Stimulated activated CD4-positive, alpha-beta T cell treated with anti-CD3 and anti-CD28 coated beads, Interleukin-1b, Interleukin-23, amount 100 ng/mL, for 24 hours (primary cell): ENCODE measurements at regions not wholly inside any gene's neighbourhood (a gene's known extent, or its start where the extent isn't known, plus 50 kb on each side); places are given as distances from the start of the nearest gene placed in this dataset.
"Not testable (repeated sequence)": the region's sequence is repeated elsewhere in the genome, so short reads cannot be mapped to it uniquely, and the experiment has no call there.

Experiments used
- DNase-seq, 4 experiments: peaks; one replicate each; pipeline ENCODE4 v3.0.0-alpha.2; 2020; ENCODE audit warnings: low read depth in 4 of 4, low spot score in 1 of 4

DNA sequence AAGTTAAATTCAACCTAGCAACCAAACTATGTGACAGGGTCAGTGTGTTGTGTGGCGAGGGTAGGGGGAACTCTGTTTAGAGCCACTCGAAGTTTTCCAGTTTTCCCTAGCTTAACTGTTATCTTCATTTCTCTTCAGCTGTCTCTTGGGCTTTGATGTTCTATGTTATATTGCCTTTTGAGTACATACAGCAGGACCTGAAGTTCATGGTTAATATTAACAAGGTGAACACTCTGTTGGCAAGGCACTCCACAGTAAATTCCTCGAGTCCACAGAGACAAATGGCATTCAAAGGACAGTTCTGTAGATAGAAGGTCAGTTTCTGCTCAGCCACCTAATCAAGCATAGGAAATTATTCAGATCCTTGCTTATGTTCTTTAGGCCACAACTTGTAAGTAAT, 147.9 kb upstream of the DPH6 start:
- no peak for DNase-seq

GRCh38 chr15:35695003-35695402, 149.0 kb upstream of the DPH6 start:
- DNase-seq, result no peak

DNA sequence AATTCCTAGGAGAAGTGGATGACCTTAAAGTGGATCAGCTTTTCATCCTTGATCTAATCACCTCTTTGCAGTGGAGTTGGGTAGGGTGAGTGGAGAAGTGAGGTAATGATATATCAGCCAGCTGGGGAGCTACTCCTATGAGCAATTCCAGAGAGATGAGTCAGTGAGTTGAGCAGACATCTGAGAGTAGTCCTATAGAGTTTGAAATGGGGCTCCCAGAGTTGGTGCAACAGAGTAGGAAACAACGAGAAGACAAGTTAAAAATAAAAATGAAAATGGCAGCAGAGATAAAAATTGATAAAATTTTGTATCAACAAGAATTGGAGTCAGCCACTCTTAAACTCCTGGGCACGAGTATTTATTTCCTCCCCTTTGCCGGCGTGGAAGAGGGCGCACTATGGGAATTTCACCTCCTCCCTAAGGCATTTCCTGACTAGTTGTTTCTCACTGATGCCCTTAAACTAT, 150.8 kb upstream of the DPH6 start:
- DNase-seq, result no peak

- no peak for DNase-seq
Measured at GRCh38 chr15:35697549-35698299, 151.8 kb upstream of the DPH6 start.

DNA sequence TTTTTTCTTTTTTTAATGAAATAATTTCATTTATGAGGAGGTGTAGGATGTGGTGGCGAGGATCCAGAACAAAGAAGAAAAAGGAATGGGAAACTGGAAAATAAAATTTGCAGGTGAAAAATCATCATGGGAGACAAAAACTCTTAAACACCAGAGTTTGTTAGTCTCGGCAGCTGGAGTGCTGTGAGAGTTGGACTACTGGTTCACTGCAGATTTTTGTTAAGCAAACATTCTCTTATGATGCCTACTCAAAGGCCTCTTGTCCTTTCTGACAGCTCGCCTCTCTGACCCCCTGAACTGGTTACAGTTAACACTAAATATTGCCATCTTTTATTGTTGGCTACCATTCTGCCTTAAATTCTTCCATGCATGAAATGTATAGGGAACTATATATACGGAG, 152.4 kb upstream of the DPH6 start:
- DNase-seq, result no peak

- no peak for DNase-seq
Measured at GRCh38 chr15:35698966-35699575, 153.1 kb upstream of the DPH6 start.

GRCh38 chr15:35700091-35700593, 154.2 kb upstream of the DPH6 start:
- not testable (repeated sequence) for DNase-seq

- DNase-seq, result no peak
Measured at GRCh38 chr15:35701402-35702046, 155.6 kb upstream of the DPH6 start.

DNA sequence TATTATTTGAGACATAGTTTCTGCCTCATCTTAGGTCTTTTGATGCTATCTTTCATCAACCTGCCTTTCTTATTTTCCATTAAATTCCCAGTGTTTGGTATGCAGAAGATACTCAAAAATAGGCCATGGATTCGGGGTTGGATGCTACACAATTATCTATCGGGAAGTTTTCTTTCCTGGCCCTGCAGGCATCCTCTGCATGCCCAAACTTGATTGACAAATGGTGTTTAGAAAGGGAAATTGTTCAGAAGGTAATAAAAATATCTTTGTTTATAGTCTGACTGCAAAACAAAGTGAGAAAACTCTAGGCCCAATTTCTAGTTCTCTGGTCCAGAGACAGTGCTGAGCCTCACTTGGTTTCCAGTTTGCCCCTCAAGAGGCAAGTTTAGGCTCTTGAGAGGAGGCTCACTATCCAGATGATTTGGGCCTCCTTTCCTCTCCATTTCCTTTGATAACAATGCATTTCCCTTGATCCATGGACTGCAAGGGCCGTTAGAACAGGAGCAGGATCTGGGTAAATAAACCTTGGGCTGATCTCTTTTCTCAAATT, 157.1 kb upstream of the DPH6 start:
- DNase-seq, result no peak

- DNase-seq, result no peak
Measured at GRCh38 chr15:35705030-35705883, 159.3 kb upstream of the DPH6 start.

DNA sequence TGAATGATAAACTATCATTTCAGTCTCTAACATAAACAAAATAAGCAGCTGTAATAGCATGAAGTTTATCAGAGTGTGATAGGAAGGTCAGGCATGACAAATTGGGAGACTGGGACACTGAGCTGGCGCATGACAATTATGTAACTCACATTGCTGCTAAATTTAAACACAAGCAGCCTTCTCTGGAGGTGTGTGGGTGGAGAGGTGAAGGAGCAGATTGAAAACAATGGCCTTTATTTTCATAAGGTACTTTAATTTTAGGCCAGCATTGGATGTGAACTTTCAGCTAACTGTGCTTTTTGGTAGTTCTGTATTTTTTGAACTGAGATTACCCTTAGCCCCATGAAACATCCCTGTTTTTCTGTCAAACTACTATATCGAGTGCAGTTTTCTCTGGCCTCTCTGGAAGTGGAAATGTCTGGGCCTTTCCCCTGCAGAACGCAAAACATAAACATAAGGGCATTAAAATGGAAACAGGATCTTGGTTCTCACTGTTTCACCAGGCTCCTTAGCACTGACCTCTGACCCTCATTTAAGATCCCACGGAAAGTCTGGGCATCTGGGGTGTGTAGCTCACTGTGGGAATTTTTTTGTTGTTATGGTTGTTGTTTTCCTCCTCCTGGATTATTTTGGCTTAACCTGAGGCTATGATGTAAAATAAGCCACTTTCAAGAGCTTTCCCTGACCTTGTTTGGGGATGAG, 160.1 kb upstream of the DPH6 start:
- DNase-seq, result no peak

- no peak for DNase-seq
Measured at GRCh38 chr15:35712956-35713355, 167.0 kb upstream of the DPH6 start.

- DNase-seq, result no peak
Measured at GRCh38 chr15:35713733-35714132, 167.8 kb upstream of the DPH6 start.

GRCh38 chr15:35717721-35718120, 171.8 kb upstream of the DPH6 start:
- DNase-seq, result no peak

- DNase-seq, result no peak
Measured at GRCh38 chr15:35720019-35720418, 174.1 kb upstream of the DPH6 start.

GRCh38 chr15:35720984-35721383, 175.0 kb upstream of the DPH6 start:
- no peak for DNase-seq

DNA sequence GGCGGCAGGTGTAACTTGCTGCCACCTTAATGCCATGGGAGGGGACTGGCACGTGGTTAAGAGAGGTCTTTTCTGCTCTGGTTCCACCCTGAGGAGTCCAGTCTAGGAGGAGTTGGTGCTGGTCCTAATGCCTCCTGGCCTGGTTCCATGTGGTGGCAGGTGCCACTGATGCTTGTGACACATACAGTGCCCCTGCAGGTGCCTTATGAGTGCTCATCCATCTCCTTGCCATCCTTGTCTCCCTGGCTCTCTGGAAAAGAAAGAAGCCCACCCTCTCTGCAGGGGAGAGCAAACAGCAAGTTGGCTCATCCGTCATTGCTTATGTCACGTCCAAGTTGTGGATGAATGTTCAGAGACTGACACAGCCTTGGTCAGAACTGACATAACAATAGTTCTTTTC, 175.8 kb upstream of the DPH6 start:
- DNase-seq, result no peak

- no peak for DNase-seq
Measured at GRCh38 chr15:35722501-35722900, 176.5 kb upstream of the DPH6 start.

- DNase-seq, result no peak
Measured at GRCh38 chr15:35723120-35723847, 177.3 kb upstream of the DPH6 start.

DNA sequence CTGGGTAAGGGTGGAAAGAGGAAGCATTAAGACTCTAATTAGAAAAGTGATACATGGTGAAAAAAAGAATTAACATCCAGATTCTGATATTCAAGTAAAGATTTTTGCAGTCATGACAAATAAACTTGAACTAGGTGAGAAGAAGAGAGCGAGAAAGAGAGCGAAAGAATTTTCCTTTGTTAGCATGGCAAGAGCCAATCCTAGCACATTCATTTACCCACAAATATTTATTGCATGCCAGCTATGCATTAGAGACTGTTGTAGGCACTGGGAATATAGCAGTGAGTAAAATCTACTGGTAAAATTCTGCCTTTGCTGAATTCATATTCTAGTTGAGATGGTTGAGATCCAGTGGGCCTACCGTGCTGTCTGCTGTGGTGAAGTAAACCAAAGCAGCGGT, 177.9 kb upstream of the DPH6 start:
- no peak for DNase-seq
